Stimulated activated CD4-positive, alpha-beta T cell treated with anti-CD3 and anti-CD28 coated beads, TNF-alpha, amount 100 ng/mL, for 48 hours (primary cell): ENCODE measurements at regions not wholly inside any gene's neighbourhood (a gene's known extent, or its start where the extent isn't known, plus 50 kb on each side); places are given as distances from the start of the nearest gene placed in this dataset.

Source experiments
- DNase-seq, 3 donors: peaks; one replicate each; pipeline ENCODE4 v3.0.0-alpha.2; 2020; ENCODE audit warnings: low read depth in 3 of 3

- DNase-seq: no peak
Observed at GRCh38 chr4:30875658-30876269, 155.6 kb downstream of the PCDH7 start.

GRCh38 chr4:30879855-30880598 is 159.9 kb downstream of the PCDH7 start:
- DNase-seq: no peak

- DNase-seq: no peak
Observed at GRCh38 chr4:30881985-30882384, 161.8 kb downstream of the PCDH7 start.

- no peak for DNase-seq
Observed at GRCh38 chr4:30882443-30882842, 162.3 kb downstream of the PCDH7 start.

- no peak for DNase-seq
Observed at GRCh38 chr4:30882995-30883675, 163.0 kb downstream of the PCDH7 start.

- DNase-seq: no peak
Observed at GRCh38 chr4:30901461-30902451, 181.6 kb downstream of the PCDH7 start.

GRCh38 chr4:30903502-30904214 is 183.5 kb downstream of the PCDH7 start:
- no peak for DNase-seq

GRCh38 chr4:30904215-30904555 is 184.0 kb downstream of the PCDH7 start:
- no peak for DNase-seq

- no peak for DNase-seq
Observed at GRCh38 chr4:30904588-30904987, 184.4 kb downstream of the PCDH7 start.

- no peak for DNase-seq
Observed at GRCh38 chr4:30912098-30912714, 192.0 kb downstream of the PCDH7 start.

GRCh38 chr4:30916337-30917274 is 196.4 kb downstream of the PCDH7 start:
- no peak for DNase-seq

GRCh38 chr4:30917946-30918345 is 197.8 kb downstream of the PCDH7 start:
- no peak for DNase-seq

GRCh38 chr4:30919458-30919857 is 199.3 kb downstream of the PCDH7 start:
- DNase-seq: no peak

- DNase-seq: no peak
Observed at GRCh38 chr4:30920043-30920442, 199.9 kb downstream of the PCDH7 start.

GRCh38 chr4:30922625-30923024 is 202.5 kb downstream of the PCDH7 start:
- no peak for DNase-seq

- no peak for DNase-seq
Observed at GRCh38 chr4:30924495-30924894, 204.3 kb downstream of the PCDH7 start.

- no peak for DNase-seq
Observed at GRCh38 chr4:30929649-30930048, 209.5 kb downstream of the PCDH7 start.

GRCh38 chr4:30930276-30930675 is 210.1 kb downstream of the PCDH7 start:
- DNase-seq: no peak

GRCh38 chr4:30932581-30932980 is 212.4 kb downstream of the PCDH7 start:
- DNase-seq: no peak

- DNase-seq: no peak
Observed at GRCh38 chr4:30939069-30939468, 218.9 kb downstream of the PCDH7 start.
